HEK293 (cell line): ENCODE measurements at regions not wholly inside any gene's neighbourhood (a gene's known extent, or its start where the extent isn't known, plus 50 kb on each side); places are given as distances from the start of the nearest gene placed in this dataset.

Source experiments
- CTCF ChIA-PET: fragments of 350-600 bp; formaldehyde crosslinking; extraction: SDS; loops from one replicate; lab custom pipeline; 2021; ENCODE audit warnings: antibody characterized with exemption; lab: Yijun Ruan, JAX
- POLR2A ChIA-PET: fragments of 300-600 bp; formaldehyde crosslinking; extraction: SDS; loops from one replicate; lab custom pipeline; 2020; ENCODE audit warnings: antibody characterized with exemption, inconsistent platforms; lab: Yijun Ruan, JAX
- H3K27ac ChIP-seq: fragments of 200-500 bp; sonication (Bioruptor generic); 2 replicates; pipeline ENCODE4 v1.5.1; 2014; ENCODE audit warnings: low read depth, low read length, control low read depth, inconsistent platforms; ENCODE audit errors: extremely low read depth
- H3K36me3 ChIP-seq, 2 experiments: fragments of 200-500 bp in 1 of 2; sonication (Bioruptor generic) in 1 of 2; 1 replicate in 1 of 2; 2 replicates in 1 of 2; pipeline ENCODE4 v1.5.1; 2014 to 2017; ENCODE audit warnings: inconsistent platforms in 2 of 2, low read length in 2 of 2; ENCODE audit not compliant: control insufficient read depth in 2 of 2, insufficient read depth in 1 of 2
- H3K4me1 ChIP-seq: fragments of 200-500 bp; sonication (Bioruptor generic); 2 replicates; pipeline ENCODE4 v1.5.1; 2014; ENCODE audit warnings: mild to moderate bottlenecking, low read length, inconsistent platforms; ENCODE audit not compliant: control insufficient read depth, insufficient read depth
- H3K4me3 ChIP-seq: 2 replicates; pipeline ENCODE4 v1.5.1; 2011; ENCODE audit warnings: low read depth, mild to moderate bottlenecking, control low read depth, low read length, moderate library complexity
- H3K9me3 ChIP-seq: fragments of 200-500 bp; sonication (Bioruptor generic); 2 replicates; pipeline ENCODE4 v1.5.1; 2014; ENCODE audit warnings: low read depth, low read length, inconsistent platforms; ENCODE audit not compliant: control insufficient read depth, insufficient read depth
- GLI2 ChIP-seq: fragments of 450-650 bp; formaldehyde crosslinking; IDR thresholded peaks from 2 replicates; pipeline ENCODE4; 2017; ENCODE audit warnings: missing biosample characterization, missing genetic modification characterization, low read depth, borderline replicate concordance
- HOXC10 ChIP-seq: sonication (generic); formaldehyde crosslinking; IDR thresholded peaks from 2 replicates; pipeline ENCODE4 v1.8.1; 2023; ENCODE audit warnings: mild to moderate bottlenecking, missing genetic modification reagents
- MZF1 ChIP-seq: fragments of 450-650 bp; formaldehyde crosslinking; IDR thresholded peaks from 2 replicates; pipeline ENCODE4 v1.5.1; 2017; ENCODE audit warnings: missing biosample characterization, missing genetic modification characterization, borderline replicate concordance
- OVOL3 ChIP-seq: fragments of 450-650 bp; formaldehyde crosslinking; IDR thresholded peaks from 2 replicates; pipeline ENCODE4 v1.5.1; 2016; ENCODE audit warnings: missing biosample characterization, missing genetic modification characterization
- PRDM6 ChIP-seq: fragments of 450-650 bp; formaldehyde crosslinking; IDR thresholded peaks from 2 replicates; pipeline ENCODE4 v1.5.1; 2017; ENCODE audit warnings: missing biosample characterization, missing genetic modification characterization
- SALL2 ChIP-seq: fragments of 450-650 bp; formaldehyde crosslinking; IDR thresholded peaks from 2 replicates; pipeline ENCODE4 v1.5.0; 2017; ENCODE audit warnings: missing biosample characterization, mild to moderate bottlenecking, missing genetic modification characterization, borderline replicate concordance
- SP2 ChIP-seq: fragments of 450-650 bp; formaldehyde crosslinking; IDR thresholded peaks from 2 replicates; pipeline ENCODE4 v1.5.1; 2016; ENCODE audit warnings: missing biosample characterization, missing genetic modification characterization
- WT1 ChIP-seq: fragments of 450-650 bp; formaldehyde crosslinking; IDR thresholded peaks from 2 replicates; pipeline ENCODE4 v1.5.1; 2016; ENCODE audit warnings: missing biosample characterization, missing genetic modification characterization
- ZBTB7A ChIP-seq: fragments of 450-650 bp; formaldehyde crosslinking; IDR thresholded peaks from 2 replicates; pipeline ENCODE4 v1.5.1; 2016; ENCODE audit warnings: low read depth, missing biosample characterization, missing genetic modification characterization
- ZFHX2 ChIP-seq: fragments of 450-650 bp; formaldehyde crosslinking; conservative IDR thresholded peaks from 2 replicates; pipeline ENCODE4 v1.5.1; 2016; ENCODE audit warnings: missing biosample characterization, missing genetic modification characterization
- ZFP3 ChIP-seq: fragments of 450-650 bp; formaldehyde crosslinking; IDR thresholded peaks from 2 replicates; pipeline ENCODE4 v1.5.1; 2016; ENCODE audit warnings: low read depth, missing biosample characterization, missing genetic modification characterization
- ZNF10 ChIP-seq: fragments of 450-650 bp; formaldehyde crosslinking; IDR thresholded peaks from 2 replicates; pipeline ENCODE4 v1.5.1; 2017; ENCODE audit warnings: missing biosample characterization, missing genetic modification characterization
- ZNF121 ChIP-seq: fragments of 450-650 bp; formaldehyde crosslinking; IDR thresholded peaks from 2 replicates; pipeline ENCODE4 v1.5.1; 2016; ENCODE audit warnings: missing biosample characterization, missing genetic modification characterization
- ZNF16 ChIP-seq: fragments of 450-650 bp; formaldehyde crosslinking; IDR thresholded peaks from 2 replicates; pipeline ENCODE4 v1.5.1; 2016; ENCODE audit warnings: low read depth, missing biosample characterization, missing genetic modification characterization
- ZNF223 ChIP-seq: fragments of 450-650 bp; formaldehyde crosslinking; IDR thresholded peaks from 2 replicates; pipeline ENCODE4 v1.5.1; 2016; ENCODE audit warnings: missing biosample characterization, missing genetic modification characterization
- ZNF23 ChIP-seq: fragments of 450-650 bp; formaldehyde crosslinking; IDR thresholded peaks from 2 replicates; pipeline ENCODE4 v1.5.1; 2016; ENCODE audit warnings: missing biosample characterization, missing genetic modification characterization, borderline replicate concordance
- ZNF239 ChIP-seq: fragments of 450-650 bp; formaldehyde crosslinking; IDR thresholded peaks from 2 replicates; pipeline ENCODE4 v1.5.1; 2016; ENCODE audit warnings: missing biosample characterization, missing genetic modification characterization
- ZNF24 ChIP-seq: fragments of 450-650 bp; formaldehyde crosslinking; IDR thresholded peaks from 2 replicates; pipeline ENCODE4 v1.5.1; 2016; ENCODE audit warnings: missing biosample characterization, missing genetic modification characterization
- ZNF248 ChIP-seq: fragments of 450-650 bp; formaldehyde crosslinking; IDR thresholded peaks from 2 replicates; pipeline ENCODE4 v1.5.1; 2017; ENCODE audit warnings: missing biosample characterization, missing genetic modification characterization
- ZNF426 ChIP-seq: fragments of 450-650 bp; formaldehyde crosslinking; IDR thresholded peaks from 2 replicates; pipeline ENCODE4 v1.5.1; 2017; ENCODE audit warnings: missing biosample characterization, missing genetic modification characterization, mild to moderate bottlenecking, inconsistent platforms, moderate library complexity
- ZNF473 ChIP-seq: fragments of 450-650 bp; formaldehyde crosslinking; IDR thresholded peaks from 2 replicates; pipeline ENCODE4 v1.5.1; 2017; ENCODE audit warnings: missing biosample characterization, missing genetic modification characterization
- ZNF530 ChIP-seq: fragments of 450-650 bp; formaldehyde crosslinking; IDR thresholded peaks from 2 replicates; pipeline ENCODE4 v1.5.1; 2016; ENCODE audit warnings: low read depth, missing biosample characterization, missing genetic modification characterization
- ZNF548 ChIP-seq: fragments of 450-650 bp; formaldehyde crosslinking; IDR thresholded peaks from 2 replicates; pipeline ENCODE4 v1.5.1; 2016; ENCODE audit warnings: missing biosample characterization, missing genetic modification characterization
- ZNF580 ChIP-seq: fragments of 450-650 bp; formaldehyde crosslinking; IDR thresholded peaks from 2 replicates; pipeline ENCODE4 v1.5.1; 2016; ENCODE audit warnings: missing biosample characterization, missing genetic modification characterization
- ZNF629 ChIP-seq: fragments of 450-650 bp; formaldehyde crosslinking; IDR thresholded peaks from 2 replicates; pipeline ENCODE4 v1.5.1; 2017; ENCODE audit warnings: missing biosample characterization, missing genetic modification characterization
- ZNF639 ChIP-seq: fragments of 450-650 bp; formaldehyde crosslinking; IDR thresholded peaks from 2 replicates; pipeline ENCODE4 v1.5.1; 2016; ENCODE audit warnings: missing biosample characterization, missing genetic modification characterization
- ZNF654 ChIP-seq: fragments of 450-650 bp; formaldehyde crosslinking; IDR thresholded peaks from 2 replicates; pipeline ENCODE4 v1.5.1; 2016; ENCODE audit warnings: low read depth, missing biosample characterization, missing genetic modification characterization
- ZNF658 ChIP-seq: fragments of 450-650 bp; formaldehyde crosslinking; IDR thresholded peaks from 2 replicates; pipeline ENCODE4; 2016; ENCODE audit warnings: missing biosample characterization, missing genetic modification characterization
- ZNF664 ChIP-seq: fragments of 450-650 bp; formaldehyde crosslinking; IDR thresholded peaks from 2 replicates; pipeline ENCODE4 v1.5.1; 2016; ENCODE audit warnings: missing biosample characterization, missing genetic modification characterization
- ZNF776 ChIP-seq: fragments of 450-650 bp; formaldehyde crosslinking; IDR thresholded peaks from 2 replicates; pipeline ENCODE4 v1.5.0; 2017; ENCODE audit warnings: missing biosample characterization, missing genetic modification characterization, borderline replicate concordance
- ZNF792 ChIP-seq: fragments of 450-650 bp; formaldehyde crosslinking; IDR thresholded peaks from 2 replicates; pipeline ENCODE4 v1.5.1; 2016; ENCODE audit warnings: missing biosample characterization, missing genetic modification characterization
- ZNF837 ChIP-seq: fragments of 450-650 bp; formaldehyde crosslinking; IDR thresholded peaks from 2 replicates; pipeline ENCODE4 v1.5.1; 2016; ENCODE audit warnings: missing biosample characterization, missing genetic modification characterization

- TF ChIP-seq ZNF10 = no peak
- no peak for TF ChIP-seq ZBTB7A (tag by site-specific recombination)
- no peak for TF ChIP-seq GLI2 (tag by site-specific recombination)
- no peak for TF ChIP-seq ZNF23 (tag by site-specific recombination)
- no peak for TF ChIP-seq ZNF792 (tag by site-specific recombination)
- TF ChIP-seq MZF1 (tag by site-specific recombination) = no peak
Observed at GRCh38 chr6:139496654-139497344, 122.4 kb upstream of the CITED2 start (continued).

- Histone ChIP-seq H3K4me1 (no peaks in the 10 kb centered on the region), H3K27ac (no peak overlapping the region)
- TF ChIP-seq WT1 (tag by site-specific recombination) (no peak), ZNF473 (tag by site-specific recombination) (no peak), ZNF639 (tag by site-specific recombination) (no peak), ZNF664 (tag by site-specific recombination) (no peak), ZNF121 (tag by site-specific recombination) (no peak), SP2 (tag by site-specific recombination) (no peak), ZNF24 (tag by site-specific recombination) (no peak), ZNF16 (tag by site-specific recombination) (no peak), HOXC10 (CRISPR knock-in tag) (no peak), ZNF776 (no peak), ZNF223 (no peak), ZNF530 (tag by site-specific recombination) (no peak)
- TF ChIP-seq, all 188 proteins: peak for 0
- H3K4me3 ChIP-seq = no peak overlapping the region
- H3K36me3 ChIP-seq = no peaks in the 10 kb centered on the region
- ChIA-PET CTCF (interaction anchor here (0.6 kb wide), 1 partner anchor 291 kb away, joined by 4 read pairs; no protein-coding TSS in a partner anchor), POLR2A (interaction anchor here (1.4 kb wide), 1 partner anchor 120 kb away, joined by 4 read pairs; the partner anchor contains the start of gene CITED2)
- H3K9me3 ChIP-seq = no peaks in the 10 kb centered on the region
Observed at GRCh38 chr6:139494376-139494990, 120.0 kb upstream of the CITED2 start.

GRCh38 chr6:139490482-139490881, 116.0 kb upstream of the CITED2 start:
- ChIA-PET POLR2A (no interaction called here), CTCF (interaction anchor here (1.2 kb wide), 1 partner anchor 11 kb away, joined by 8 read pairs; no protein-coding TSS in a partner anchor)
- no peaks in the 10 kb centered on the region for H3K9me3 ChIP-seq
- H3K27ac ChIP-seq = no peak overlapping the region
- no peak overlapping the region for H3K4me3 ChIP-seq
- H3K36me3 ChIP-seq = no peaks in the 10 kb centered on the region
- H3K4me1 ChIP-seq = no peaks in the 10 kb centered on the region
- TF ChIP-seq HOXC10 (CRISPR knock-in tag) (no peak), ZFHX2 (tag by site-specific recombination) (no peak), ZNF580 (tag by site-specific recombination) (no peak), ZNF530 (tag by site-specific recombination) (no peak), ZNF658 (tag by site-specific recombination) (no peak), SALL2 (no peak), ZNF654 (tag by site-specific recombination) (no peak), ZNF248 (no peak), ZNF239 (tag by site-specific recombination) (no peak), ZNF629 (tag by site-specific recombination) (no peak), PRDM6 (tag by site-specific recombination) (no peak), ZNF776 (no peak), ZNF548 (tag by site-specific recombination) (no peak), ZNF837 (no peak), ZFP3 (no peak), OVOL3 (tag by site-specific recombination) (no peak), ZNF426 (tag by site-specific recombination) (no peak)
